HG02885 (cell line): ENCODE measurements at regions not wholly inside any gene's neighbourhood (a gene's known extent, or its start where the extent isn't known, plus 50 kb on each side); places are given as distances from the start of the nearest gene placed in this dataset.

Experiments used
- ATAC-seq: cut with Tn5 transposase; IDR thresholded peaks from one replicate; pipeline ENCODE4 v1.9.1; 2021; ENCODE audit warnings: mild to moderate bottlenecking; ENCODE audit not compliant: unreplicated experiment, poor library complexity

GRCh38 chr7:9921326-9921725 is 1052.3 kb upstream of the PHF14 start:
- no peak for ATAC-seq

- no peak for ATAC-seq
These were observed 1035.6 kb upstream of the PHF14 start for GRCh38 chr7:9937944-9938631.

- ATAC-seq = no peak
These were observed 1034.5 kb upstream of the PHF14 start for GRCh38 chr7:9939176-9939575.

GRCh38 chr7:9945131-9945530 is 1028.5 kb upstream of the PHF14 start:
- ATAC-seq = no peak

- no peak for ATAC-seq
These were observed 1027.8 kb upstream of the PHF14 start for GRCh38 chr7:9945857-9946256.

GRCh38 chr7:9955138-9955537 is 1018.5 kb upstream of the PHF14 start:
- ATAC-seq = no peak

GRCh38 chr7:9958486-9958885 is 1015.2 kb upstream of the PHF14 start:
- no peak for ATAC-seq

GRCh38 chr7:9960460-9960859 is 1013.2 kb upstream of the PHF14 start:
- no peak for ATAC-seq

- ATAC-seq = no peak
These were observed 1012.3 kb upstream of the PHF14 start for GRCh38 chr7:9961161-9961922.

- no peak for ATAC-seq
These were observed 1010.9 kb upstream of the PHF14 start for GRCh38 chr7:9962742-9963141.

GRCh38 chr7:9978106-9979064 is 995.3 kb upstream of the PHF14 start:
- no peak for ATAC-seq

GRCh38 chr7:9981742-9982349 is 991.8 kb upstream of the PHF14 start:
- no peak for ATAC-seq

GRCh38 chr7:9983048-9983447 is 990.6 kb upstream of the PHF14 start:
- ATAC-seq = no peak

GRCh38 chr7:10015687-10016086 is 958.0 kb upstream of the PHF14 start:
- ATAC-seq = no peak

GRCh38 chr7:10022480-10022879 is 951.2 kb upstream of the PHF14 start:
- no peak for ATAC-seq

- no peak for ATAC-seq
These were observed 950.7 kb upstream of the PHF14 start for GRCh38 chr7:10022957-10023356.

- ATAC-seq = no peak
These were observed 938.7 kb upstream of the PHF14 start for GRCh38 chr7:10034843-10035556.

GRCh38 chr7:10036693-10037092 is 937.0 kb upstream of the PHF14 start:
- no peak for ATAC-seq

- ATAC-seq = no peak
These were observed 935.3 kb upstream of the PHF14 start for GRCh38 chr7:10038351-10038750.

GRCh38 chr7:10040674-10041073 is 933.0 kb upstream of the PHF14 start:
- ATAC-seq = no peak
